ENCODE measurements at regions not wholly inside any gene's neighbourhood (a gene's known extent, or its start where the extent isn't known, plus 50 kb on each side); places are given as distances from the start of the nearest gene placed in this dataset.

- no peak for TF ChIP-seq CTCF (IDR thresholded peaks at IDR 0.05; ENCODE audit: control extremely low read depth, extremely low read depth, low read depth, missing control alignments)
- CTCF ChIA-PET, result interaction anchor here (2.2 kb wide), 1 partner anchor 7 kb away, joined by 8 read pairs; no protein-coding TSS in a partner anchor
These were observed 570.6 kb upstream of the CLINT1 start for GRCh38 chr5:158429564-158429963.

GRCh38 chr5:158423623-158424200 is 564.8 kb upstream of the CLINT1 start:
- DNase-seq (ENCODE audit: extremely low spot score), result no peak
- TF ChIP-seq CTCF (IDR thresholded peaks at IDR 0.05; ENCODE audit: control extremely low read depth, extremely low read depth, low read depth, missing control alignments), result no peak
- ChIA-PET POLR2A (no interaction called here), CTCF (interaction anchor here (1.5 to 1.9 kb wide), 2 partner anchors 8 to 12 kb away, joined by 5 to 7 read pairs; no protein-coding TSS in a partner anchor)

More at GRCh38 chr5:158429564-158429963, 570.6 kb upstream of the CLINT1 start:
- POLR2A ChIA-PET, result no interaction called here
- no peak for DNase-seq (ENCODE audit: extremely low spot score)

- ChIA-PET POLR2A (no interaction called here), CTCF (interaction anchor here (2.2 kb wide), 1 partner anchor 8 kb away, joined by 8 read pairs; no protein-coding TSS in a partner anchor)
- DNase-seq (ENCODE audit: extremely low spot score), result no peak
- TF ChIP-seq CTCF (IDR thresholded peaks at IDR 0.05; ENCODE audit: control extremely low read depth, extremely low read depth, low read depth, missing control alignments), result no peak
These were observed 563.9 kb upstream of the CLINT1 start for GRCh38 chr5:158422653-158423515.

- DNase-seq (ENCODE audit: extremely low spot score), result no peak
- CTCF ChIA-PET, result interaction anchor here (1.0 to 2.3 kb wide), 7 partner anchors 9 to 126 kb away, joined by 3 to 10 read pairs (median 3); no protein-coding TSS in a partner anchor
- POLR2A ChIA-PET, result no interaction called here
- TF ChIP-seq CTCF (IDR thresholded peaks at IDR 0.05; ENCODE audit: control extremely low read depth, extremely low read depth, low read depth, missing control alignments), result no peak
These were observed 562.4 kb upstream of the CLINT1 start for GRCh38 chr5:158421319-158421718.

GRCh38 chr5:158419186-158419585 is 560.2 kb upstream of the CLINT1 start:
- TF ChIP-seq CTCF (IDR thresholded peaks at IDR 0.05; ENCODE audit: control extremely low read depth, extremely low read depth, low read depth, missing control alignments), result no peak
- POLR2A ChIA-PET, result no interaction called here
- CTCF ChIA-PET, result no interaction called here
- no peak for DNase-seq (ENCODE audit: extremely low spot score)

- ChIA-PET POLR2A (no interaction called here), CTCF (interaction anchor here (2.6 kb wide), 1 partner anchor 10 kb away, joined by 7 read pairs; no protein-coding TSS in a partner anchor)
- TF ChIP-seq CTCF (IDR thresholded peaks at IDR 0.05; ENCODE audit: control extremely low read depth, extremely low read depth, low read depth, missing control alignments), result no peak
- no peak for DNase-seq (ENCODE audit: extremely low spot score)
These were observed 555.8 kb upstream of the CLINT1 start for GRCh38 chr5:158414780-158415179.
